SKM-1 treated with dmso at 0.1 percent for 144 hours (cell line): ENCODE measurements at regions not wholly inside any gene's neighbourhood (a gene's known extent, or its start where the extent isn't known, plus 50 kb on each side); places are given as distances from the start of the nearest gene placed in this dataset.

Experiments
- DNase-seq: peaks from one replicate; lab custom pipeline; 2025; ENCODE audit not compliant: unreplicated experiment; lab: John Stamatoyannopoulos, UW

- DNase-seq = no peak
These were observed 540.0 kb downstream of the OMA1 start for GRCh38 chr1:58006421-58007046.

GRCh38 chr1:58005212-58005611 is 541.3 kb downstream of the OMA1 start:
- DNase-seq = no peak

- DNase-seq = no peak
These were observed 542.5 kb downstream of the OMA1 start for GRCh38 chr1:58003988-58004387.

GRCh38 chr1:58003059-58003458 is 543.5 kb downstream of the OMA1 start:
- DNase-seq = no peak

GRCh38 chr1:58000821-58001220 is 545.7 kb downstream of the OMA1 start:
- no peak for DNase-seq

GRCh38 chr1:58000116-58000515 is 546.4 kb downstream of the OMA1 start:
- no peak for DNase-seq

GRCh38 chr1:57996400-57996799 is 550.1 kb downstream of the OMA1 start:
- DNase-seq = no peak

- DNase-seq = no peak
These were observed 555.2 kb downstream of the OMA1 start for GRCh38 chr1:57991289-57991688.

GRCh38 chr1:57989877-57990276 is 556.6 kb downstream of the OMA1 start:
- DNase-seq = no peak

- no peak for DNase-seq
These were observed 559.0 kb downstream of the OMA1 start for GRCh38 chr1:57987523-57987922.

GRCh38 chr1:57986432-57986831 is 560.1 kb downstream of the OMA1 start:
- peak; percentile 84 for DNase-seq

- no peak for DNase-seq
These were observed 560.4 kb upstream of the DAB1 start for GRCh38 chr1:57984277-57984676.

- no peak for DNase-seq
These were observed 559.6 kb upstream of the DAB1 start for GRCh38 chr1:57983441-57983840.

GRCh38 chr1:57982852-57983251 is 559.0 kb upstream of the DAB1 start:
- DNase-seq = no peak

GRCh38 chr1:57976216-57976615 is 552.4 kb upstream of the DAB1 start:
- DNase-seq = no peak

GRCh38 chr1:57968321-57968720 is 544.5 kb upstream of the DAB1 start:
- DNase-seq = no peak

GRCh38 chr1:57966751-57967406 is 543.0 kb upstream of the DAB1 start:
- no peak for DNase-seq

- DNase-seq = no peak
These were observed 542.5 kb upstream of the DAB1 start for GRCh38 chr1:57966340-57966739.

- DNase-seq = no peak
These were observed 539.7 kb upstream of the DAB1 start for GRCh38 chr1:57963581-57963980.

GRCh38 chr1:57959531-57960241 is 535.8 kb upstream of the DAB1 start:
- no peak for DNase-seq

- DNase-seq = no peak
These were observed 533.7 kb upstream of the DAB1 start for GRCh38 chr1:57957576-57957975.

- no peak for DNase-seq
These were observed 527.5 kb upstream of the DAB1 start for GRCh38 chr1:57951390-57951789.
